HL-60/S4 treated with retinoic acid at 250 ng/mL for 4 days and 3 days (cell line): ENCODE measurements at regions not wholly inside any gene's neighbourhood (a gene's known extent, or its start where the extent isn't known, plus 50 kb on each side); places are given as distances from the start of the nearest gene placed in this dataset.
"Not testable (repeated sequence)": the region's sequence is repeated elsewhere in the genome, so short reads cannot be mapped to it uniquely, and the experiment has no call there.

ENCODE experiments used
- in situ Hi-C: fragments of 300-500 bp; cut with MboI; formaldehyde crosslinking; loops from 2 replicates; pipeline ENCODE4 v1.7.0; 2022; ENCODE audit warnings: low sequenced_read_pairs

DNA sequence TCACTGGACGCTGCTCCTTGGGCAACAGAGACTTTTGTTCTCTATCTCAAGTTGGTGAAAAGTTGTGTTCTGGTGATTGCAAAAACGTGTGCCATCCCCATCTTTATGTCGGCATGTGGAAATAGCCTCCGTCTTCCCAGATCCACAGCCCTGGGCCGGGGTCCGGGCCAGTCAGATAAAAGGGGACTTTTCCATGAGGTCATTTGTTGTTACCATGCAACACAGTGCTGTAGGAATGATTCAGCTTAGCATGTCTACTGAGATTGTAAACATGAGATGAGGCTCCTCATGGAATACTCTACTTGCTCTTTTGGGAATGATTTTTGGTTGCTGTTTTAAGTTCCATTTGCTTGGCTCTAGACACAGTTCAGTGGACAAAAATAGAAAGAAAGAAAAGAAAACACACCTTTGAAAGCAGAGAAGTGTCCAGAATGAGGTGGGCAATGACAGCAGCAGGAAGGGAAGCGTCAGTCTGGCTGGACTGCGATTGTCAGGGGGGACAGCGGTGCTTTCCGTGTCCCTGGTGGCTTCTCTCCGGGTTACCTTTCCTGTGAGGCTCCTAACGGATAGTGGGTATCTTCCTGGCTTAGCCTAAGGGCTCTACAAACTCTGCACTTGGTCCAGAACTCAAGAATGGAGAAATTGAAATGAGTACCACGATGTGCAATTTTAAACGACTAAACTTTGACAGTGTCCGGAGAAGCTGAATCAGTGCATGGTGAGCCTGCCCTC lies 91.6 kb downstream of the TEX29 start:
- in situ Hi-C loops: no loop called here

DNA sequence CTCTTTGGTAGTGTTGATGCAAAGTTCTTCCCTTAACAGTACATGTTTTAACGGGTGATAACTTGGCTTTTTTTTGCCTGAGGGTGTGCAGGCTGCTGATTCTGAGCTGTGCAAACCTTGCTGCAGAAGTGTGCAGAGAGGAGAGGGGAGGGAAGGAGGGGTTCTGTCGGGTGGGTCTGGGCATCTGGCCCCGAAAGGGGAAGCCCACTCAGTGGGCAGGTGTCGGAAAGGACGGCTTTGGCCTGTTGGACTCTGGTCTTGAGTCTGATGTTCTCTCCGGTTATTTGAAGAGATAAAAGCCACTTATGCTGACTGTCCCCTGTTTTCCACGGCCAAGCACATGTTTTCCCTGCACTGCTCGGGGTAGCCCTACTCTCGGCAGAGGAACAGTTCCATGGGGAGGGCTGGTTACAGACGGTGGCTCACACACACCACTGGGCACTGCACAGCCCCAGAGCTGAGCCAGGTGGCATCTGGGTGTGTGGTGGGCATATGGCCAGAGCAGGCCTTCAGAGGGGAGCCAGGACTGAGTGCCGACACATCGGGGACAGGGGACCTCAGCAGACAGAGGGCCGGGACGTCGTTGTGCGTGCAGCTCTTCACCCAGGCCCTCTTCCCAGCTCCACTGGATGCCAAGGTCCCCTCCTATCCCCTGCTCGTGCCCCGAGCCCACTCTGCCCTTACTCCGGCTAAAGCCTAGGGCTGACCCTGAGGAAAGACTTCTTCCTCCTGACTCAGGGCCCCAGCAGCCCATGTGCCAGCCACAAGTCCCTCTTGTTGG lies 93.2 kb downstream of the TEX29 start:
- in situ Hi-C loops: no loop called here

DNA sequence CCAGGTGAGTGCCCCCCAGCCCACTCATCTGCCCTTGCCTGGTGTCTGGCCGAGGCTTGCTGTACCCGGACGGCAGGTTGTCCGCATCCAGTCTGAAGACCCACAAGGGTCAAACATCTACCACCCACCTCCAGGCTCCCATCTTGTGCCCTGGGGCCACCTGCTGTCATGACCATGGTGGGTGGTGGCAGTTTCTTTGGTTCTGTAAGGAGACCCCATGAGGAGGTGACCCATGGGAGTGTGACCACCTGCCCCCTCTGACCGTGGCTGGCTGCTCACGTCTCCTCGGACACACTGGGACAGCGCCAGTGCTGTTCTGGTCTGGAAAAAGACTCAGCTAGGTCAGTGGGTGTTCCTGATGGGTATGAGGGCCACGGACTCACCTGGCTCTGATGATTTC lies 93.9 kb downstream of the TEX29 start:
- in situ Hi-C loops: no loop called here

DNA sequence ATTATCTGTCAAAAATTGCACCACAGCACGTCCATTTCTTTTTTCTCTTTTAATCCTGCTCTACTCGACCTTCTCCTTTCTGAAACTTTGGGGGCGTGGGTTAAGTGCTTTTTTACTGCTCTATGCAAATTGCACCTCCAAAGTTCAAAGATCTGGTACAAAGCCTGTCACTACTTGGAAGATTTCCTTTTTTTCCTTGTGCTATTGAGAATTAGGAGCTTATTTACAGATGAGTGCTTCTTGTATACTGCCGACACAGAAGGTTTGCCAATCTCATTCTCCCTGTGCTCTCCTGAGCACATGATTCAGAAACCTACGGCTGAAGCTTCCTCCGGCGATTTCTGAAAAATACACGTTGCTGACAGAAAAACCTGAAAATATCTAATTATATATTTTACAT lies 94.8 kb downstream of the TEX29 start:
- in situ Hi-C loops: no loop called here

DNA sequence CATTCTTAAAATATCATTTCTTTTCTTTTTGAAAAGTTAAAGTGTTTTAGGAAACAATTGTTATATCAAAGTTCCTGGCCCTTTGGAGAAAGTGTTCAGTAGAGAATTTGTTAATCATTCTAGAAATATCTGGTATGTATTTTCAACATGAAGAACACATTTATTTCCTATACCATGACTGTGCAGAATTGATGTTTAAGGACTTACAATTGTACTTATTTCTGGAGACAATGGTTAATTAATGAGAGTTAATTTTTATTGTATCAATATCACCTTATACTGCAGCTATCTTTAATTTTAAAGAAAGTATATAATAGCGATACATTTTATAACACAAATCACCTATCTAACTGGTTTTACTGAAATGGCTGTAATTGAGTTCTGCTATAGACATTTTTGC lies 95.3 kb downstream of the TEX29 start:
- in situ Hi-C loops: no loop called here

DNA sequence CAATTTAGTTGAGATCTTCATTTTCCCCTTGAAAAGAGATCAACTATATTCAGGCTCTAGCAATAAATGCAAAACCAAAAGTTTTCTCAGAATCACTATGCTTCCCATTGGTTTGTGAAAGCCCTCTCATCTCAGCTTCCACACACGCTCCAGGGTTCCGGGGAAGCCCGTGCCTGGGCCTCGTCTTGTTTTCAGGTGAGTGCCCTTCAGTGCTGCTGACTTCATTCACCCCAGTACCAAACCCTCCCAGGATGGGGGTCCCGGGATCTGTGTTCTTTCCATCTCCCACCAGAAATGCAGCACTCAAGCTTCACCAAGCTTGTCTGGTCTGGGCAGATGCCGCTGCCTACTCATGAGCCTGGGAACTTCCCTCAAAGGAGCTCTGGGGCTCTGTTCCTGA lies 97.7 kb downstream of the TEX29 start:
- in situ Hi-C loops: no loop called here

DNA sequence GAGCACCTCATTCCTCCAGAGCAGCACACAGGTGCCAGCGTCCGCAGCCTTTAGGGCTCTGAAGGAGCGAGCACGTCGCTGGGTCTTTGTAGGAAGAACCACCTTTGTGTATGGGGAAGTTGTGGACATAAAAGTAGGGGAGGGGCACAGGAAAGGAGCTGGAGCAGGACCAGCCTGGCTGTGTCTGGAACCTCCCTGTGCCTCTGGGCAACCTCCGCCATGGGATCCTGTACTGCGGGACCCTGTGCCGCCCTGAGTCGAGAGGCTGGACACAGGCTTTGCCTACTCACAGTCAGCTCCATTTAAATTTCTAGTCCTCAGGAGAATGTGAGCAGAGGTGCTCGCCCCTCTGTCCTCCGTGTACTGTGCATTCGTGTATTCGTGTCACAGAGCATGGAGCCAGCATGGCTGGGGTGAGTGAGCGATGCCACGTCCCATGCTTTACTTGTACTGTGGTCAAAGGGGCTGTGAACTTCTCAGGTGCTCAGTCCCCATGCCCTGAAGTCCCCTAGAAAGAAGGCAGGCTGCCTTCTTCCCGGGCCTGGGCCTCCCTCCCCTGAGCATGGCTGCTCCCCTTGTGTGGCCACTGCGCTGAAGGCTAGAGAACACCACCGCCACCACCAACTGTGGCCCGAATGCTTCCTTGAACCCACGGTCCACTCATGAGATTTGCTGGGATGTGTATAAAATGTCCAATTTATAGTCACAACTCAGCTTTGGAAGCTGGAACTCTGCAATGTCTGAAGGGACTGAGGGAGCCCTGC lies 99.9 kb downstream of the TEX29 start:
- in situ Hi-C loops: no loop called here

DNA sequence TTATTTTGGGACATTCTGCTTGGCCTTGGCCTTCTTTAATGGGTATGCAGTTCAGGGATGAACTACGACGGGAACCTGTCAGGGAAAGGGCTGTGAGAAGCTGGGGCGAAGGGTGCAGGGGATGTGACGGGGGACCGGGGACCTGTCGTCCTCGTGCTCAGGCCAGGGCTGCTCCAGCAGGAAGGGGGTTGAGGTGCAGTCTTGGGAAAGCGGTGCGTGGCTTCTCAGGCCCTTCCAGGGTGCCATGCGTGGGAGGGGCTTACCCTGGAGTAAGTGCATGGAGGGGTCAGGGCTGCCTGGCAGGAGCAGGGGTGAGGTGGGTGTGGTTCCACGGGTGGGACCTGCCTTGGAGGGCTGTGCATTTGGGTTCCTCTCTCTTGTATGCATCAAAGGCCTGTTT lies 100.8 kb downstream of the TEX29 start:
- in situ Hi-C loops: no loop called here

DNA sequence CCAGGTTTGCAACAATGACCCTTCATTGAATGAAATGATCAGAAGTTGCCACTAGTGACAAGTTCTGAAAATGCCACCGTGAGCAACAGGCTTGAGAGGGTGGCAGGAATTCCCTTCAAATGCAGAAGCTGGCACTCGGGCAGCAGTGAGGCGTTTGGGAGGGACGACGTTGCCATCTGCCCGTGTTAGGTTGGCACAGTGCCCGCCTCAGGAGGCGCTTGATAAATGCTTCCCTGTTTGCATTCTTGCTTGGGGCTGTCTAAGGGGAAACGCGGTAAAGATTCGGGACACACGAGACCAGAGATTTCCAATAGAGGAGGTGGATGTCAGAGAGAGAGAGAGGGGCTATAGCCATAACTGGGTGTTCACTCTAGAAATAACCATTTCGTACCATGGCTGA lies 101.9 kb downstream of the TEX29 start:
- in situ Hi-C loops: no loop called here

DNA sequence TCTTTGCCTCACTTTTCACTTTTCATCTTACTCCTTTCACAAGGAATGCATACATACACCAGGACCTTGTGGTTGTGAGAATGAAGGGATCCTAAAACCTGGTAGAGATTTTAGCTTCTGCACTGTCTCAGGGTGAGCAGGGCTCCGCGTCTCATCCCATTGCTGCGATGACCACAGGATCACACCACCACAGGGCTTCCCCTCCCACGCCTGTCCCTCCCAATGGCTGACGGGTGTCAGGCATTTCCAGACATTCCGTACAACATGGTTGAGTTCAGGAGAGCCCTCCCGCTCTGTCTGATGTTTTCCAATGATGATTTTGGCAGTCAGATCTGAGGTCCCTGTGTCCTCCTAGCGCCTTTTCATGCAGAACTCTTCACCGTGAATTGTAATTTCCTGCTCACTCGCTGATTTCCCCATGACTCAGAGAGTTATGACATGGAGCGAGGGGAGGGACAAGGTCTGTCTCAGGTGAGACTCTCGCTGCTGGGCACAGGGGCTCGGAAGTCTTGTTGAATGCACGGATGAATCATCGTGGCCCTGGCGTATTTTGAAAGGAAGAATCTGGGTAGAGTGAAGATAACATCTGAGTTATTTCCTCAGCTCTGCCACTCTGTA lies 102.8 kb downstream of the TEX29 start:
- in situ Hi-C loops: no loop called here

DNA sequence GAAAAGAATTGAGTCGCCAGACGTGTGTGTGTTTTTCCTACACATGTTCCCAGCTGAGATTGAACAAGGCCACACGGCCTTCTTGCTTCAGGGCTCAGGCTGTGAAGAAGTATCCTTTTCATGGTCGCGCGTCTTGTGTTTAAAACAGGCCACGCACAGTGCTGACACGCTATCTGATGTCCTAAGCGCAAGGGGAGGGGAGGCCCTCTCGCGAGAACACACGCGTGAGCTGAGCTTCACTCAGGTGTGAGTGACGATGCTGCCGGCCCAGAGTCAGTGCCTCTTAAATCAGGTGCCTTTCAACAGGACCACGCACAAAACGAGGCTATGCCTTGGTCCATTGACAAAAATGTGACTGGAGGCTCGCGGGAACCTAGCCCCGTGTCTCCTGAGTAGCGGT lies 103.7 kb downstream of the TEX29 start:
- in situ Hi-C loops: no loop called here

DNA sequence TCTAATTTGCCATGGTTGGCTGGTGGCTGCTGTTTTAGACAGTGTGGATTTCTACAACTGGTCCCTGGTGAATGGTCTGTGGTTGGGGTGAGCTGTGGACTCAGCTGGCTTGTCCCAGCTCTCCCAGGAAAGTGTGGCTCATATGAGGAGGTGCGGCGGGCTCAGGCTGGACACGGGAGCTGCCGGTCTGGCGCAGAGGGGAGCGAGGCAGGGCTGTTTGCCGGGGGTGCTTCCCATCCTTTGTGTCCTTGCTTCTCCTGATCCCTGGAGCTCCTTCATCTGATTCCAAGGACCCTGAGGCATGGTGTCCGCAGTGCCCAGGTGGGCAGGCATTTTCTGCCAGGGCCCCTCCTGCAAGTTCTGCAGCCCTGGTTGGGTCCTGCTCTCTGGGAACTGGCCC lies 104.9 kb downstream of the TEX29 start:
- in situ Hi-C loops: no loop called here

DNA sequence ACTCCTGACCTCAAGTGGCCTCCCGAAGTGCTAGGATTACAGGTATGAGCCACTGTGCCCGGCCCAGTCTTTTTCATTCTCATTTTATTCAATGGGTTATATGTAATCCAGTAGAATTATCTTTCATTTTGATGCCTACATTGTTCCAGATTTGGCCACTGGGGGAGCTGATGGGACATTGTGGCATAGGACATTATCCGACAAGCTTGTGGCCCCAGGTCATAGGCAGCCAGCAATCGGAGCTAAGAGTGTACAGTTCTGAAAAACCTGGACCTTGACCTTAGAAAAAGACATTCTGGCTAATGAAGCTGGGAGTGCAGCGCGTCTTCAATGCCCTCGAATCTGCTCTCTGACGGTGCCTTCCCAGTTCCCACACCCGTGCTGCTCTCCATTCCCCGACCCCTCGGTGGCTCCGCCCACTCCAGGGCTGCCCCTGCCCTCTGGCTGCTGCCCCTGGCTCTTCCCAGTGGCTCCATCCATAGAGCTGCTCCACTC lies 108.7 kb downstream of the TEX29 start:
- in situ Hi-C loops: no loop called here

DNA sequence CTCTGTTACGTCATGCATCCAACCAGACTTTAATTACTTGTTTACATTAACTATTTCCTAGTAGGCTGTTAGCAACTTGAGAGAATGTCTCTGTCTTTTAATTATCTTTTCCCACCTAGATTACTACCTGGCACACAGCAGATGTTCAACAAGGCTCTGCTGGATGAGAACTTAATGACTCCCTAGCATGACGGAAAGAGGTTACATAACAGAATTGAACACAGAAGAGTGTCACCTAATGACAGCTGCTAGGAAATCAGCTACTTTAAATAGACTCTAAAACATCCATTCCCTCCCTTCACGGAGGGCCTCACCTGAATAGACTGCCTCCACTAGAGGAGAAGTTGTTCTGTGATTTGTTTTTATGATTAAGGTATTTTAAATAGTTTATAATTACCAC lies 110.8 kb downstream of the TEX29 start:
- in situ Hi-C loops: no loop called here

DNA sequence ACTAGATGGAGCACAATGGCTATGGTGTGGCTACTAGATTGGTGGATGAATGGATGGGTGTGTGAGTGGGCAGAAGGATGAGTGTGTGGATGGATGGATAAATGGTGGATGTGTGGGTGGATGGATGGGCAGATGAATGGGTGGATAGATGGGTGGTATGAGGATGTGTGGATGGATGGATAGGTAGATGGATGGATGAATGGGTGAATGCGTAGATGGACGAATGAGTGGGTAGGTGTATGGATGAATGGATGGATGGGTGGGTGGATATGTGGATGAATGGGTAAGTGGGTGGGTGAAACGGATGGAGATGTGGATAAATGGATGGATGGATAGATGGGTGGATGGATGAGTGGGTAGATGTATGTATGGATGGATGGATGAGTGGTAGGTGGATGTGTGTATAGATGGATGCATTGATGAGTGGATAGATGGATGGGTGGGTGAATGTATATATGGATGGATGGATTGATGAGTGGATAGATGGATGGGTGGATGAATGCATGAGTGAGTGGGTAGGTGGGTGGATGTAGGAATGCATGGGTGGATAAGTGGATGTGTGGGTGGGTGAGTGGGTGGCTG lies 114.2 kb downstream of the TEX29 start:
- in situ Hi-C loops: no loop called here

DNA sequence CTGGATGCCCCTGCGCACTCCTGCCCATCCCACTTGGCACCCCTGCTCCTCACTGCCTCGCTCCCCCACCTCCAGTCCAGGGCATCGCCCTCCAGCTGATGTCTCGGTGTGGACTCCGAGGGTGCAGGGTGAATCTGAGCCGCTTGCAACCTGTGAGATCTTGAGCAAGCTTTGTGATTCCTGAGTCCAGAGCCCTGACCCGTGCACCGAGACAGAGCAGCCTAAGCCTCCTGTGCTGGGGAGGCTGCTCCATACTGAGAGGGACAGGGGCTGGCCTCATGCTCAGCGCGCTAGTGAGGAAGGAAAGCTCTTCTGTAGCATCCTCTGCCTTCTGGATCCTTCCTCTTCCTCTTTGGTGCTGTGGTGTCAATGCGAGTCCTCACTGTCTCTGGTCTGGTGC lies 116.0 kb downstream of the TEX29 start:
- in situ Hi-C loops: no loop called here

DNA sequence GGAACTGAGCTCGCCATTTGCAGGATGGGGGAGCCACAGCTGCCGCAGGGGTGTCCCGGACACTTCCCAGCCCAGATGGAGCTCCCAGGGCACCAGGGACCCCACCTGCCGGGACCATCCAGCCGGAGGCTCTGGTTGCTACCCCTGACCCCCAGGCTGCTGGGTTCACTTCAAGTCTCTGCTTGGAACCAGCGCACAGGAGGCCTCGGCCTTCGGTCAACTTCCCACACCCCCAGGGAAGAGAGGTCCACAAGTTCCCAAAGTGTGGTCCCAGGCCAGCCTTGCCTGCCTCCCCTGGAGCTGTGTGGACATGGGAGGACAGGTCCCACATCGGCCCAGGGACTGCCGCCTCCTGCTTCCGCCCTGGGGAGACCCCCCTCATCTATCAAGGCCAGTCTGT lies 117.0 kb downstream of the TEX29 start:
- in situ Hi-C loops: no loop called here

DNA sequence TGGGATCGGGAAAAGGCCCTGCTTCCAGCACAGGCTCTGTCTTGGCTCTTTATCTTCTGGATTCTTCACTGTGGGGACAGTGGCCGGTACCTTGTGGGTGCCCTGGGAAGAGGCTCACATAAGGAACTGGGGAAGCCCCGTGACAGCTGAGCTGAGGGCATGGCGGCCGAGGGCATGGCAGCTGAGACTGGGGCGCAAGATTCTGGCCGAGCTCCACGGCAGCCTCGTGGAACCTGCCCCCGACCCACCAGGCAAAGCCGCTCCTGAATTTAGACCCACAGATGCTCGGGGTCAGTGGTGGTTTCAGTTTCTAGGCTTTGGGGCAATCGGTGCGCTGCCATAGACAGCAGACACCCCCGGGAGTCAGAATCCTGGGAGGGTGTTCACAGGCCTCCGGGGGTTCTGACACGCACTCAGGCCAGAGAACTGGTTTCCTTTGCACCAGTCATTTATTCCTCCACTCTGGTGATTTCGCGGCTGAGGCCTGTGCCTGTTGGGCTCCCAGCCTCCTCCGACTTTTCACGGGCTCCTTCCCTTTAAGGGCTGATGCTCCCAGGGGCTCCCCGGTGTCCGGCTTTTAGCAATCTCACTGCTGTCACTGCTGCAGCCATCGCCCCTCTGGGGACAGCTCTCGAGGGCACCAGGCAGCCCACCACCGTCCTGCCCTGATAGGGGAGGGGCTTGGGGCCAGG lies 117.6 kb downstream of the TEX29 start:
- in situ Hi-C loops: no loop called here

DNA sequence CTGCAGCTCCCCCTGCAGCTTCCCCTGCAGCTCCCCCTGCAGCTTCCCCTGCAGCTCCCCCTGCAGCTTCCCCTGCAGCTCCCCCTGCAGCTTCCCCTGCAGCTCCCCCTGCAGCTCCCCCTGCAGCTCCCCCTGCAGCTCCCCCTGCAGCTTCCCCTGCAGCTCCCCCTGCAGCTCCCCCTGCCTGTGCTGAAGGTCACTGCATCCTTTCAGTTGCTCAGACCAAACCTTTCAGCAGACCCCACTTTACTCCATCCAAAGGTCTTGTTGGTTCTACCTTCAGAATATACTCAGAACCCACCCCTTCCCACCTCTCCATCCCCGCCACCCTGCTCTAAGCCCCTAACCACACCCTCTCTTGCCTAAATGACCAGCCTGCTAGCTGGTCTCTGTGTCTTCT lies 120.0 kb downstream of the TEX29 start:
- in situ Hi-C loops: not testable (repeated sequence)

DNA sequence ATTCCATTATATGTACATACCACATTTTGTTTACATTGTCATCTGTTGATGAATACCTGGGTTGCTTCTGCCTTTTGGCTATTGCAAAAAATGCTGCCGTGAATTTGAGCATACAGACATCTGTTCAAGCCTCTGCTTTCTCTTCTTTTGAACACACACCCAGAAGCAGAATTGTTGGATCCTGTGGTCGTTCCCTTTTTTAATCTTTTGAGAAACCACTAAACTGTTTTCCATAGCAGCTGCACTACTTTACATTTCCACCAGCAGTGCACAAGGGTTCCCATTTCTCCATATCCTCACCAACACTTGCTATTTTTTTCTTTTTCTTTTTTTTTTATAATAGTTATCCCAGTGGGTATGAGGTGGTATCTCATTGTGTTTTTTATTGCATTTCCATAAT lies 123.5 kb downstream of the TEX29 start:
- in situ Hi-C loops: no loop called here
